ENCODE measurements at regions not wholly inside any gene's neighbourhood (a gene's known extent, or its start where the extent isn't known, plus 50 kb on each side); places are given as distances from the start of the nearest gene placed in this dataset.

DNA sequence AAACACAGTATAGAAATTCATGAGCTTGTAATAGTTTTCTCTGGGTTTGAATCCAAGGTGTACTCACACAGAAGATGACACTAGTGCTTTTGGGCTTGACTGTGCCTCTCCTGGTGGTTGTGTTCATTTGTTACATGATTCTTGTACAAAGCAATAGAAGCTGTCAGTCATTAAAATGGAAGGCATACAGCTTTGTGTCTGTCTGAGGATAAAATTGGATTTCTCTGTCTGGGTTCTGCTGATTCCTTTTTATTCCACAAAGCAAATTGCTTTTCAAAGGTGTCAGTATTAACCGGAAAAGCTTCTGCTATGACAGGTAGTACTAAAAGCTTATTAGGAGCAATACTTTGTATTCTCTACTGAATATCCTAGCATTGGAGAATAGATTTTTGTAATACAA lies 361.2 kb downstream of the SLC6A15 start:
- DNase-seq (no peak), ATAC-seq (no peak)
- no peaks in the 10 kb centered on the region for H3K4me1 Mint-ChIP-seq
- no peaks in the 10 kb centered on the region for H3K27me3 Mint-ChIP-seq
- no peak overlapping the region for H3K4me3 Mint-ChIP-seq
- POLR2A ChIA-PET: no interaction called here
- peaks cover 0 to 16% (median 0%) of the 10 kb centered on the region in 9 donors for H3K9me3 Mint-ChIP-seq
- no peak overlapping the region for H3K27ac Mint-ChIP-seq
- H3K36me3 Mint-ChIP-seq: no peaks in the 10 kb centered on the region

DNA sequence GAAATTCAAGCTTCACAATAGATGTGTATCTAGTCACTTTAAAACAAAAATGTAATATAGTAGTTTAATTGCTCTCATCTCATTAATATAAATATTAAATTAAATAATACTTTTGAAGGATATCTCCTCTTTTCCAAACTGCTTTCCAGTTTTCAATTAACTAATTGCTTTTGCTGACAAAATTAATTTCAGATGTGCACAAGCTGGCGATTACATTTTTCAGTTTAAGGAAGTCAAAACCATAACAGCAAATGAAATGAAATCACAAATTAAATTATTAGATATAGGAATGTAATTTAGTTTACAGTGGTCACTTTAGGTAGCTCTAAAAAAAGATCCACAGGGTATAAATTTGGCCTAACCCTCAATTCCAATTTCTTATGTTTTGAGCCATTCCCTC lies 362.1 kb downstream of the SLC6A15 start:
- H3K4me1 Mint-ChIP-seq: no peaks in the 10 kb centered on the region
- POLR2A ChIA-PET: no interaction called here
- ATAC-seq (no peak), DNase-seq (no peak)
- H3K27me3 Mint-ChIP-seq: no peaks in the 10 kb centered on the region
- H3K9me3 Mint-ChIP-seq: peaks cover 0 to 16% (median 2%) of the 10 kb centered on the region in 9 donors
- H3K36me3 Mint-ChIP-seq: no peaks in the 10 kb centered on the region
- no peak overlapping the region for H3K4me3 Mint-ChIP-seq
- H3K27ac Mint-ChIP-seq: no peak overlapping the region

DNA sequence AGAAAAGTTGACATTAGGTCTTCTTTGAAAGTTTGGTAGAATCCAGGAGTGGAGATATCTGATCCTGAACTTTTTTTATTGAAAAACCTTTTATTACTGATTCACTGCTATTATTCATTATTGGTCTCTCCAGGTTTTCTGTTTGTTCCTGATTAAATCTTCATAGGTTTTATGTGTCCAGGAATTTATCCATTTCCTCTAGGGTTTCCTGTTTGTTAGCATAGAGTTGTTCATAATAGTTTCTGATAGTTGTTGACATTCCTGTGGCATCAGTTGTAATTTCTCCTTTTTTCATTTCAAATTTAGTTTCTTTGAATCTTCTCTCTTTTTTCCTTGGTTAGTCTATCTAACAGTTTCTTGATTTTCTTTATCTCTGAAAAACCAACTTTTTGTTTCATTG lies 370.3 kb downstream of the SLC6A15 start:
- ATAC-seq (no peak), DNase-seq (no peak)
- no peak overlapping the region for H3K4me3 Mint-ChIP-seq
- no peaks in the 10 kb centered on the region for H3K4me1 Mint-ChIP-seq
- POLR2A ChIA-PET: no interaction called here
- no peaks in the 10 kb centered on the region for H3K36me3 Mint-ChIP-seq
- no peaks in the 10 kb centered on the region for H3K27me3 Mint-ChIP-seq
- no peak overlapping the region for H3K27ac Mint-ChIP-seq
- H3K9me3 Mint-ChIP-seq: peaks cover 0 to 22% (median 5%) of the 10 kb centered on the region in 9 donors

- Mint-ChIP-seq H3K9me3 (peaks cover 0 to 15% (median 0%) of the 10 kb centered on the region in 9 donors), H3K36me3 (no peaks in the 10 kb centered on the region), H3K27ac (no peak overlapping the region), H3K4me3 (no peak overlapping the region), H3K4me1 (no peaks in the 10 kb centered on the region), H3K27me3 (no peaks in the 10 kb centered on the region)
- DNase-seq: no peak
- POLR2A ChIA-PET: no interaction called here
- ATAC-seq: no peak
These were observed 374.9 kb downstream of the SLC6A15 start for GRCh38 chr12:84537666-84538065.

DNA sequence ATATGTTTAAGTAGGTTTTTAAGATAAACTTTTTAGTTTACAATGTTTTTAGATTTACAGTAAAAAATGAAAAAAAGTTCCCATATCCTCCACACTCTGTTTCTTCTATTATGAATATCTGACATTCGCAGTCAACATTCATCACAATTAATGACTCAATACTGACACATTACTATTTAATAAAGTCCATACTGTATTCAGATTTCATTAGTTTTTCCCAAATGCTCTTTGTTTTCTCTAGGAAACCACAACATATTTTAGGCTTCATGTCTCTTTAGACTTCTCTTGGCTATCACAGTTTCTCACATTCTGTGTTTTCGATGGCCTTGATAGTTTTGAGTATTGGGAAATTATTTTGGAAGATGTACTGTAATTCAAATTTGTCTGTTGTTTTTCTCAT lies 399.8 kb downstream of the SLC6A15 start:
- H3K36me3 Mint-ChIP-seq: no peaks in the 10 kb centered on the region
- POLR2A ChIA-PET: no interaction called here
- DNase-seq (no peak), ATAC-seq (no peak)
- H3K4me1 Mint-ChIP-seq: no peaks in the 10 kb centered on the region
- no peak overlapping the region for H3K27ac Mint-ChIP-seq
- H3K9me3 Mint-ChIP-seq: peaks cover 0 to 10% (median 0%) of the 10 kb centered on the region in 9 donors
- H3K4me3 Mint-ChIP-seq: no peak overlapping the region
- no peaks in the 10 kb centered on the region for H3K27me3 Mint-ChIP-seq

- H3K27me3 Mint-ChIP-seq: no peaks in the 10 kb centered on the region
- POLR2A ChIA-PET: no interaction called here
- DNase-seq: no peak
- H3K9me3 Mint-ChIP-seq: peaks cover 0 to 13% (median 0%) of the 10 kb centered on the region in 9 donors
- no peak overlapping the region for H3K27ac Mint-ChIP-seq
- no peak for ATAC-seq
- H3K36me3 Mint-ChIP-seq: no peaks in the 10 kb centered on the region
- H3K4me3 Mint-ChIP-seq: no peak overlapping the region
- no peaks in the 10 kb centered on the region for H3K4me1 Mint-ChIP-seq
These were observed 403.7 kb downstream of the SLC6A15 start for GRCh38 chr12:84508851-84509260.

DNA sequence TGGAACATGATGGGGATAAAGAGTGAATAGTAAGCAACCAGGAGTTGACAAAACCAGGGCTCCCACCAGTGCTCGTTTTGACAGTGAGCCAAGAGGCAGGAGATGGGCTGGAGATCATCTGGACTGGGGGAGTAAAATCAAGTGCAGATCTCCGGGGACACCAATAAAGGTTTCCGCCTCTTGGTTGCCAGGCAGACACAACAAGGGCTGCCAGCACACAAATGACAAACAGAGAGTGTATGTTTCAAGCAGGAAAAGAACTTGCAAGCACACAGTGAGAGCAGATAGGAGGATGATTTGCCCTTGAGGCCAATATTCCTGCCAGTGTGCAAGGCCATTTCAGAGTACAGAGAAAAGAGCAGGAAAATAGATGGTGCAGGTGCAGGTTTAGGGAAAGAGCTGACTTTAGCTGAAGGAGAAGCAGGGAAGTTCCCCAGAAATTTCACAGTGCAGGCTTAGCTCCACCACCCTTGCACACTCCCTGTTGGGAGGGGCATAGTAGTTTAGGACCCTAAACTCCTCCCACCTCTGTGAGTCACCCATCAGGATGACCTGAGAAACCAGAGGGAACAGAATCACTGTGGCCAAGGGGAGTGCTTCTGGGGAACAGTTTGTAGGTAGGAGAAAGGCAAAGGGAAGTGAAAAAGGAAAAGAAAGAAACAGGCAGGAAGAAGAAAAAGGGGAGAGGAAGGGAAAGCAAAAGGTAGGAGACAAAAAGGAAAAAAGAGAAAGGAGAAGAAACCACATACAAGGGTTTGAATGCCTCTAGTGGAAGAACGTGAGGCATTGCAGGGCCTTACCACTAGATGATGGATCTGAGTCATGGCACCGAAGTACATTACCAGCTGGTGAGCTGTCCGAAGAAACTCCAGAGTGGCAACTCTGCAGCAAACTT lies 404.4 kb downstream of the SLC6A15 start:
- H3K36me3 Mint-ChIP-seq: no peaks in the 10 kb centered on the region
- POLR2A ChIA-PET: no interaction called here
- no peaks in the 10 kb centered on the region for H3K4me1 Mint-ChIP-seq
- no peaks in the 10 kb centered on the region for H3K27me3 Mint-ChIP-seq
- H3K4me3 Mint-ChIP-seq: no peak overlapping the region
- DNase-seq (no peak), ATAC-seq (peak in 1 of 2 donors; percentile 10)
- H3K27ac Mint-ChIP-seq: peak overlapping the region in 1 of 10 donors; percentile 64
- peaks cover 0 to 13% (median 0%) of the 10 kb centered on the region in 9 donors for H3K9me3 Mint-ChIP-seq

DNA sequence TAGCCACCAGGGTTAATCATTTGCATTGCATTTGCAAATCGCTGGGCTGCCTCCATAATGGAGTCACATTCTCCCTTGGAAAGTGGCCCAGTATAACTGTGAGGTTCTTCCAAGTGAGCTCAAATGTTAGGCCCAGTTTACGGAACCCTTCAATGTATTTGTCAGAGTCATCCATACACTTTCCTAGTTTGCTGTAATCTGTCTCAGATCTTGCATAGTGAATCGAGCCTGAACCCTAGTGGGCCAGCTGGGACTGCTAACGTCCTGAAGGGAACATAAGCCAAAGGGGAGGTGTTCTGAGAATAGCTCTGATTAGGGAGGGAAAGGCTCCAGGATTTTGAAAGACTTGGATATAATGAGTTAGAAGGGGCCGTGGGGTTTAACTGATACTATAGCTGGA lies 406.3 kb downstream of the SLC6A15 start:
- H3K27me3 Mint-ChIP-seq: no peaks in the 10 kb centered on the region
- DNase-seq (no peak), ATAC-seq (no peak)
- H3K36me3 Mint-ChIP-seq: no peaks in the 10 kb centered on the region
- H3K4me3 Mint-ChIP-seq: no peak overlapping the region
- H3K27ac Mint-ChIP-seq: no peak overlapping the region
- peaks cover 0 to 13% (median 0%) of the 10 kb centered on the region in 9 donors for H3K9me3 Mint-ChIP-seq
- POLR2A ChIA-PET: no interaction called here
- no peaks in the 10 kb centered on the region for H3K4me1 Mint-ChIP-seq

DNA sequence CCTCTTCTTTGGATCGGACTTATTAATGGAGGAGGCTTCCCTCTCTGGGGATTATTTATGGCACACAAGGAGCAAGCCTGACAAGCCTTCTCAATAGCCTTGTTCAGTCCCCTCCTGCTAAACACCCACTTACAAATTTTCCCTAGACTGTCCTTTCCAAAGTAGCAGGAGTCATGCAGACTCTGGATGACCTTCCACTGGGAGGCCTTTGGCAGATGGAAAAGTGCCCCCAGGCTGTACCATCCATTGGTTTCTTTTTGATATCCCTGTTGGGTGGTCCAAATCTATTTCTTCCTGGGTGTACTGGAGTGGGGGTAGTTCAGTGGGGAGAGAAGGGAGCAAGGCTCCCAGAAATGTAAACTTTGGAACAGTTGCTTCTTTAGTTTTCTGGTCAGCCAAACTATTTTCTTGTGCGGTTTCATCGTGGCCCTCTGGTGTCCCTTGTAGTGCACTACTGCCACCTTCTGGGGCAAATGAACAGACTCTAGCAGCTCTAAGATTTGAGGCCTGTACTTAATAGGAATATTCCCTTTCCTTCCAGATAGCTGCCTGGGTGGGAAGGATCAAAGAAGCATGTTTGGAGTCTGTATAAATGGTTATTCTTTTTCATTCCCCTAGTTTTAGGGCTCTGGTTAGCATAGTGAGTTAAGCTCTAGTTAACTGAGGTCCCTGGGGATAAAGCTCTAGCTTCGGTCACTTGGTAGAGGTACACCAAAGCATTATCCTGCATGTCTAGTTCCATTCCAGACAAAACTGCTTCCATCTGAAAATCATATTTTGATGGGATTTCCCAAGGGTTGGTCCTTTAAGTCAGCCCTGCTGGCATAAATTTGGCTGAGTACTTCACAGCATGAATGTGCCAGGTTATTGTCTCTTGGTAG lies 409.5 kb downstream of the SLC6A15 start:
- no peak for ATAC-seq
- DNase-seq: no peak
- H3K9me3 Mint-ChIP-seq: peaks cover 0 to 8% (median 0%) of the 10 kb centered on the region in 9 donors
- no peaks in the 10 kb centered on the region for H3K36me3 Mint-ChIP-seq
- H3K4me3 Mint-ChIP-seq: no peak overlapping the region
- H3K4me1 Mint-ChIP-seq: no peaks in the 10 kb centered on the region
- no peak overlapping the region for H3K27ac Mint-ChIP-seq
- POLR2A ChIA-PET: no interaction called here
- H3K27me3 Mint-ChIP-seq: peaks cover 0 to 1% (median 0%) of the 10 kb centered on the region in 5 donors

DNA sequence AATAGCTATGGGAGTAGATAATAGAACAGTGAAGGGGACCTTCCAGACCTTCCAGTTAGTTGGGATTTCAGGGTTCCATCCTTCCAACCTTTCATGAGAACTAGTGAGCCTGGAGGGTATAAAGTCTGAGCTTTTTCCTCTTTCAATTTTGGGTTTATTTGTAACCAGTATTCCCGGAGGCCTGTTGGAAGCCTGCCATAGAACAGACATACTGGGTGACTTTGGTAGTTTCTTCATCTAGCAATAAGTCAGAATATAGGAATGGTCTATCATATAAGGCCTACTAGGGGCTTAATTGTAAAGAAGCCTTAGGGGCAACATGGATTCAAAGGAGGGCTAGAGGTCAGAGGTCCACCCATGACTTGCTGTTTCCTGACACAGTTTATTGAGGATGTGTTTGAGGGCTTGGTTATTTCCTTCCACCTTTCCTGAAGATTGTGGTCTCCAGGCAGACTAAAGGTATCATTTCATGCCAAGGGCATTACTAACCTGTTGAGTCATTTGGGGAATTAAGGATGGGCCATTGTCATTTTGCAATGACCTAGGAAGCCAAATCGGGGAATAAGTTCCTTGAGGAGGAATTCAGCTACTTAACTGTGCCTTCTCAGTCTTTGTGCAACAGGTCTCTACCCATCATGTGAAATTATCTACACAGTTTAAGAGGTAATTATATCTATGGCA lies 410.3 kb downstream of the SLC6A15 start:
- no peak for ATAC-seq
- H3K27me3 Mint-ChIP-seq: peaks cover 0 to 1% (median 0%) of the 10 kb centered on the region in 5 donors
- POLR2A ChIA-PET: no interaction called here
- H3K4me3 Mint-ChIP-seq: no peak overlapping the region
- no peaks in the 10 kb centered on the region for H3K4me1 Mint-ChIP-seq
- peaks cover 0 to 3% (median 0%) of the 10 kb centered on the region in 9 donors for H3K9me3 Mint-ChIP-seq
- DNase-seq: no peak
- H3K36me3 Mint-ChIP-seq: no peaks in the 10 kb centered on the region
- no peak overlapping the region for H3K27ac Mint-ChIP-seq

- Mint-ChIP-seq H3K36me3 (no peaks in the 10 kb centered on the region), H3K4me3 (no peak overlapping the region), H3K4me1 (no peaks in the 10 kb centered on the region), H3K27me3 (peaks cover 0 to 1% (median 0%) of the 10 kb centered on the region in 5 donors), H3K9me3 (no peaks in the 10 kb centered on the region), H3K27ac (no peak overlapping the region)
- no peak for ATAC-seq
- no peak for DNase-seq
- POLR2A ChIA-PET: interaction anchor here (0.6 kb wide), 1 partner anchor 10 kb away, joined by 3 read pairs; no protein-coding TSS in a partner anchor
These were observed 414.8 kb downstream of the SLC6A15 start for GRCh38 chr12:84497819-84498218.

DNA sequence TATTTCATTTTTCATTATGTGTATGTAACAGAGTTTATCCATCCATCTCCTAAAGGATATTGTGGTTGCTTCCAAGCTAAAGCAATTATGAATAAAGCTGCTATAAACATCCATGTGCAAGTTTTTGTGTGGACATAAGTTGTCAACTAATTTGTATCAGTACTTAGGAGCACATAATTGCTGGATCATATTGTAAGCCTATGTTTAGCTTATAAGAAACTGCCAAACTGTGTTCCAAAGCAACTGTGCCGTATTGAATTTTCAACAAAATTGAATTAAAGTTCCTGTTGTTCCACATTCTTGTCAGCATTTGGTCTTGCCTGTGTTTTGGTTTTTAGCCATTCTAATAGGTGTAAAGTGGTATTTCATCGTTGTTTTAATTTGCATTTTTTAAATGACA lies 416.9 kb downstream of the SLC6A15 start:
- Mint-ChIP-seq H3K36me3 (no peaks in the 10 kb centered on the region), H3K9me3 (no peaks in the 10 kb centered on the region), H3K4me3 (no peak overlapping the region), H3K4me1 (no peaks in the 10 kb centered on the region), H3K27me3 (peaks cover 0 to 1% (median 0%) of the 10 kb centered on the region in 5 donors), H3K27ac (no peak overlapping the region)
- POLR2A ChIA-PET: no interaction called here
- DNase-seq (no peak), ATAC-seq (no peak)
